GM03348 (cell line): ENCODE measurements at regions not wholly inside any gene's neighbourhood (a gene's known extent, or its start where the extent isn't known, plus 50 kb on each side); places are given as distances from the start of the nearest gene placed in this dataset.

Experiments used
- DNase-seq: peaks from one replicate; pipeline ENCODE4 v3.0.0; 2012; ENCODE audit warnings: low spot score

GRCh38 chr1:201749059-201749690, 79.8 kb upstream of the IPO9 start:
- DNase-seq: no peak

GRCh38 chr1:201750120-201750519, 78.8 kb upstream of the IPO9 start:
- no peak for DNase-seq

GRCh38 chr1:201750934-201751333, 78.0 kb upstream of the IPO9 start:
- DNase-seq: no peak

DNA sequence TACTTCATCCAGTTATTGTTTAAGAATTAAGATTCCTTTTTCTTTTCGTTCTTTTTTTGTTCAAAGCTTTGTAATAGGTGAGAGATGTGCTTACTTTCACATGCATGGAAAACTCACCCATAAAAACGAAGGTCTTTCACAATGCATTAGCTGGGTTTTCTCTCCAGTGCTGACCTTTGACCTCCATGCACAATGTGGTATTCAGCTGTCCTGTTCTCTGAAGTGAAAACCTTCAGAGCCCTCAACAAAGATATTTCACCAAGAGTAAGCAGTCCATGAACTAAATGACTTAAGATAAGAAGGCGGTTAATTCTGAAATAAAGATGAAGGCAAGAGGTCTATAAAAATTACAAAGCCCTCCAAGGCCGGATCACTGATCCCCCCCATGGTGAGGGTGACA, 77.1 kb upstream of the IPO9 start:
- DNase-seq: no peak

DNA sequence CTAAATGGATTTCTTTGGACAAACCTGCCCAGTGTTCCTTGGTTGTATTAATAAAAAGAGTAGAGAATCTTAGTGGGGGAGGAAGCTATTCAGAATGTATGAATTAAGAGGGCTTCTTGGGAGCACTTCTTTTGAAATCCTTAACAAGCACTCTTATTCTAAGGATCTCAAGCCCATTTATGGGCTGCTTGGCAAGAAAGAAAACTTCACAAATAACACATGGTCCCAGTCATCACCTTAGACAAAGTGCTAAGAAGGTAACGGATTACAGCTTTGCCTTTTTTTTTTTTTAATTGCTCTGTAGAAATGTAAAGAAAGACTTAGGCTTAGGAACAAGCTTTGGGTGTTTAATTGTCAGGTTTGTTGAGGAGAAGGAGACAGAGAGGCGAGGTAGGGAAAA, 76.6 kb upstream of the IPO9 start:
- DNase-seq: no peak

DNA sequence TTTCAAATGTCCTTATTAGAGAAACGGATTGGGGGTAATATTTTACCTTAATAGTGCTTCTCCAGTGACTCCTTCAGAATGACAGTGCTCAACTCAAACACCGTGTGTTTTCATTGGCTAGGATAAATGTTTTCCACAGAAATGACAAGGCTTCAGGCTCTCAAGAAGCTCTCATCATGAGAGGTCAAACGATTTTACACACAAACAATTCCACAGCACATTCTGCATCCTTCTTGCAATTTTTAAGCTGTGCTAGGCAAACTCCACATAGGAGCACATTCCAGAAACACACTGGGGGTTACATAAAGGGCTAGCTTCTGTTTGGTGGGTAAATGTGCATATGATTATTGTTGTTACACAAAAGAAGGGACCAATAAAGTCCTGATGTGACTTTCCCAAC, 75.5 kb upstream of the IPO9 start:
- no peak for DNase-seq

- no peak for DNase-seq
Measured at GRCh38 chr1:201754353-201754752, 74.6 kb upstream of the IPO9 start.

DNA sequence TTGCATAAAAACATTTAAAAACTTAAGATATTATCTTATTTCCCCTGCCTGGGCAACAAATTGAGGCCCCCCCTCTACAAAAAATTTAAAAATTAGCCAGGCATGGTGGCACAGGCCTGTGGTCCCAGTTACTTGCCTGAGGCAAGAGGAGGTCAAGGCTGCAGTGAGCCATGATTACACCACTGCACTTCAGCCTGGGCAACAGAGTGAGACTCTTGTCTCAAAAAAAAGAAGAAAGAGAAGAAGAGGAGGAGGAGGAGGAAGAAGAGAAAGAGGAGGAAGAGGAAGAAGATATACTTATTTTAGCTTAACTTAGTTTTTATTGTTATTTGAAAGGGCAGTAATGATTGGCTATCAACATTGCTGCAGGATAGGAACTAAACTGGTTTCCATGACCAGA, 73.8 kb upstream of the IPO9 start:
- DNase-seq: no peak

GRCh38 chr1:201756406-201756805, 72.6 kb upstream of the IPO9 start:
- peak; percentile 37 for DNase-seq

- DNase-seq: no peak
Measured at GRCh38 chr1:201758499-201759050, 70.4 kb upstream of the IPO9 start.

GRCh38 chr1:201759194-201759815, 69.7 kb upstream of the IPO9 start:
- DNase-seq: peak; percentile 40

DNA sequence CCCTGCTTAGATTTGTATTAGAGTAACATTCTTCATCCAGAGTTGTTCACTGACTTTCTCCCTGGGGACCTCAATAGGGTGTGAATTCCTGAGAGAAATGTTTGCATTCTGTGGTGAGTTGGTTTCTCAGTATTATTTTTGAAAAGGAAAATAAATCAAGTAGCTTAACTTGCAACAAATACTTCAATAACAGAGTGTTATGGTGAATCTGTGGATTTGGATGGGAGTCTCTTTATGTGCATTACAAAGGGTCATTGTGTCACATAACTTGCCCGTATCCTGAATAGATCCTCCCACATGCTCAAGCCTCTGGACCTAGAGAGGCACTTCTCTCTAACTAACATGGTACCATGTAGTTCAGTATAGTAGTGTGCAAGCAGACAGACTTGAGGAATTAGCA, 68.4 kb upstream of the IPO9 start:
- DNase-seq: peak; percentile 46

GRCh38 chr1:201761178-201761577, 67.8 kb upstream of the IPO9 start:
- DNase-seq: no peak

- DNase-seq: no peak
Measured at GRCh38 chr1:201761871-201762270, 67.1 kb upstream of the IPO9 start.

DNA sequence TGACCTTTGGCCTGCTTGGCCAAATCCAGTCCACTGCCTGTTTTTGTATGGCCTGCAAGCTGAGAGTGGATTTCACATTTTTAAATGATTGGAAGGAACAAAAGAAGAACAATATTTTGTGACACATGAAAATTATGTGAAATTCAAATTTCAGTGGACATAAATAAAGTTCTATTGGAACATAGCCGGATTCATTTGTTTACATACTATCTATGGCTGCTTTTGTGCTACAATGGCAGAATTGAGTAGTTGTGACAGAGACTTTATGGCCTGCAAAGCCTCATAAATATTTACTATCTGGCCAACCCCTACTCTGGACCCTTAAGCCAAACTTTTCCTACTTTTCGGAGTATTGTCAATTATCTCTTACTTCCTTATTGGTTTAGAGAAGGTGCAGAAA, 66.6 kb upstream of the IPO9 start:
- DNase-seq: no peak

DNA sequence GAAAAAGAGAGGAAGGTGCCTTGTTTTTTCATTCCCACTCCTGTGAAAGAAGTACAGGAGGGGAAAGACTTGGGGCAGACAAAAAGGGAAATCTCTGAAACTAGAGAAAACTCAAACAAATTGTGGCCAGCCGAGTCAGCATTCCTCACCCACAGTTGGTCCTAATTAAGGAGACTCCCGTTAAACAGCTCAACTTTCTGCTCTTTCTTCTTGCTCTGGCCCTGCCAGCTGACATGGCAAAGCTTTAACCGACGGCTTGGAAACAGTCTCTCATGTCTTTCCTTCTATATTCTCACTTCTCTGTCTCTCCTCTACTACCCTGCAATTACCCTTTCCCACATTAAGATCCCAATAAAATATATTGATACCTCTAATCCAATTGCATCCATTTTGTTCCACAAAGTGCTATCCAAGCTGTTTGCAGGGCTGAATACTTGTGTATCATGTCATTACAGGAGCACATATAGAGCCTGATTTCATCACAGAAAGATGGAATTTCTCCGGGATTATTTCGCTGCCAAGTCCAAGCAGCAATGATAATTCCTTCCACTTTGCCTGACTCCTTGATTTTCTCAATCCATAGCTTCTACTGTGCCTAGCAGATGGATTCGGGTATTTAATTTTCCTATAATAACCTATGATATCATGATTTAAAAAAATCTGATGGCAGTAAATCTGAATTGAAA, 65.4 kb upstream of the IPO9 start:
- no peak for DNase-seq

GRCh38 chr1:201764166-201764565, 64.8 kb upstream of the IPO9 start:
- no peak for DNase-seq

DNA sequence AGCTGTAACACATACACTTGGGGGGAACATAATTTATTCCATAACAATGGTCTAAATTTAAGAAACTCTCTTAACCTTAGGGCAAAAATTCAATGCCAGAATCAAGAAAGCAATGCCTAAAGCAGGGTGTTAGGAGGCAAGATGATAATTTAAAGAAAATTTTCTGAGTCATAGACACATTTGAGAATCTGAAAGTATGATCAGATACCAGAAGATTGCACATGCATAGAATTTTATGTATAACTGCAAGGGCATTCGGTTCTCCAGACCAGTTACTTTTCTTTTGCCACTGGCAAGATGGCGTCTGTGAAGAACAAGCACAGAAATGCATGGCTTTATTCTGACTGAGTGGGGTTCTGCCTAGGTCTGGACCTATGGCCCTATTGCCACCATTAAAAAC, 64.4 kb upstream of the IPO9 start:
- DNase-seq: no peak

GRCh38 chr1:201766131-201766866, 62.7 kb upstream of the IPO9 start:
- DNase-seq: peak; percentile 86

DNA sequence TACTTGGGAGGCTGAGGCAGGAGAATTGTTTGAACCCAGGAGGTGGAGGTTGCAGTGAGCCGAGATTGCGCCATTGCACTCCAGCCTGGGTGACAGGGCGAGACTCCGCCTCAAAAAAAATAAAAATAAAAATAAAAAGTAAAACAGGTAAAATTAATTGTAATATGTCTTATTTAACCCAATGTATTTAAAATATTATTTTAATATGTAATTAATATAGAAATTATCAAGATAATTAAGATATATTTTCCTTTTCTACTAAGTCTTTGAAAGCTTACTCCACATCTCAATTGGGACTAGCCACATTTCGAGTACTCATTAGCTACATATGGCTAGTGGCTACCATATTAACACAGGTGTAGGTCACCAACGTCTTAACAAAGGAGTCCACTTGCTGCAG, 61.6 kb upstream of the IPO9 start:
- DNase-seq: no peak

GRCh38 chr1:201769072-201769471, 59.9 kb upstream of the IPO9 start:
- no peak for DNase-seq

DNA sequence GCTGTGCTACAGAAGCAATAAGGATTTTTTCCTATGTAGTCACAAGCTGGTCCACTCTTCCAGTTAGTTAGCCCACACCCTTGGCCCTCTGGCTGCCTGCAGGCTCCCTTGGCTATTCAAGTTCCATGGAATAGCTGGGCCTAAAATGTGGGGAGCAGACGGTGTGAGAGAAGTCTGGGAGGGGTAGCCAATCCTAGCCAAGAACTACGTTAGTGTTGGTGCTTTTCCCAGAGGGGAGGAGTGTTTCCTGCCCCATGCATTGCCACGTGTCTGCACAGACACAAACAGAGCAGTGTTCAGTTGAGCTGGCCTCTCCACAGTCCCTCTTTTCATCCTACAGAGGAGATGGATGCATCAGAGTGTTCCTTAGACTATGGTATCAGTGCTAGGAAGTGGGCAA, 59.0 kb upstream of the IPO9 start:
- peak; percentile 80 for DNase-seq

GRCh38 chr1:201771466-201771865, 57.5 kb upstream of the IPO9 start:
- DNase-seq: no peak
